CD14-positive monocyte (primary cell): ENCODE measurements at regions not wholly inside any gene's neighbourhood (a gene's known extent, or its start where the extent isn't known, plus 50 kb on each side); places are given as distances from the start of the nearest gene placed in this dataset.

Source experiments
- DNase-seq, 3 donors: peaks; one replicate each; pipeline ENCODE4 v3.0.0-alpha.2; 2011 to 2022
- H2AFZ ChIP-seq: 2 replicates; pipeline ENCODE4 v1.6.0; 2012; ENCODE audit warnings: mild to moderate bottlenecking, low read depth, low read length, inconsistent platforms; ENCODE audit not compliant: insufficient read depth, poor library complexity, severe bottlenecking
- H3K27ac ChIP-seq, 2 donors: 1 replicate in 1 of 2; 2 replicates in 1 of 2; pipeline ENCODE4 v1.5.1; 2012 to 2013; ENCODE audit warnings: low read length in 2 of 2, control low read depth in 1 of 2, inconsistent platforms in 1 of 2, low read depth in 1 of 2, mild to moderate bottlenecking in 1 of 2
- H3K27me3 ChIP-seq, 2 donors: one replicate each; pipeline versions ENCODE4 v1.6.0 to v1.6.1; 2011 to 2013; ENCODE audit warnings: low read length in 2 of 2; ENCODE audit not compliant: control insufficient read depth in 2 of 2, insufficient read depth in 2 of 2
- H3K36me3 ChIP-seq, 2 donors: replicated peaks in 1 of 2; 1 replicate in 1 of 2; 2 replicates in 1 of 2; pipeline versions ENCODE4 v1.5.1 to v1.6.1; 2012 to 2013; ENCODE audit warnings: low read length in 2 of 2, control low read depth in 1 of 2, inconsistent platforms in 1 of 2, mild to moderate bottlenecking in 1 of 2; ENCODE audit not compliant: insufficient read depth in 2 of 2, control insufficient read depth in 1 of 2
- H3K4me1 ChIP-seq, 2 donors: 1 replicate in 1 of 2; 2 replicates in 1 of 2; pipeline versions ENCODE4 v1.5.1 to v1.6.1; 2012 to 2013; ENCODE audit warnings: low read length in 2 of 2, control low read depth in 1 of 2, inconsistent platforms in 1 of 2, mild to moderate bottlenecking in 1 of 2, moderate library complexity in 1 of 2; ENCODE audit not compliant: insufficient read depth in 2 of 2, control insufficient read depth in 1 of 2
- H3K4me2 ChIP-seq: replicated peaks from 2 replicates; pipeline ENCODE3; 2012; ENCODE audit warnings: low read length, moderate library complexity, mild to moderate bottlenecking; ENCODE audit not compliant: poor library complexity, severe bottlenecking; ENCODE audit errors: extremely low read depth
- H3K4me3 ChIP-seq, 3 experiments: fragments of 200-600 bp in 1 of 3; sonication (generic) in 1 of 3; replicated peaks in 1 of 3; 1 replicate in 2 of 3; 2 replicates in 1 of 3; pipeline ENCODE4 v1.5.1; 2011 to 2013; ENCODE audit warnings: low read length in 3 of 3, mild to moderate bottlenecking in 3 of 3, control low read depth in 2 of 3, low read depth in 2 of 3, inconsistent platforms in 1 of 3, moderate library complexity in 1 of 3
- H3K79me2 ChIP-seq: 2 replicates; pipeline ENCODE4 v1.6.0; 2012; ENCODE audit warnings: mild to moderate bottlenecking, control low read depth, inconsistent platforms, low read length, moderate library complexity; ENCODE audit not compliant: insufficient read depth
- H3K9ac ChIP-seq: 2 replicates; pipeline ENCODE4 v1.6.0; 2017; ENCODE audit warnings: low read length, mild to moderate bottlenecking; ENCODE audit not compliant: insufficient read depth, poor library complexity, severe bottlenecking
- H3K9me3 ChIP-seq, 2 donors: replicated peaks in 1 of 2; 1 replicate in 1 of 2; 2 replicates in 1 of 2; pipeline versions ENCODE4 v1.5.1 to v1.6.1; 2012 to 2013; ENCODE audit warnings: low read length in 2 of 2, control low read depth in 1 of 2; ENCODE audit not compliant: control insufficient read depth in 1 of 2, insufficient read depth in 1 of 2
- H4K20me1 ChIP-seq: 2 replicates; pipeline ENCODE4 v1.6.0; 2012; ENCODE audit warnings: mild to moderate bottlenecking, low read length, control low read depth, moderate library complexity; ENCODE audit not compliant: insufficient read depth
- H3K27ac Mint-ChIP-seq, 7 donors: one replicate each; pipeline ENCODE4 v1.8.0; 2020; ENCODE audit warnings: mild to moderate bottlenecking in 7 of 7, mixed read lengths in 7 of 7, moderate library complexity in 6 of 7, inconsistent platforms in 2 of 7
- H3K27me3 Mint-ChIP-seq, 3 donors: one replicate each; pipeline ENCODE4 v1.8.0; 2021 to 2022; ENCODE audit warnings: low read depth in 3 of 3, mild to moderate bottlenecking in 3 of 3, mixed read lengths in 3 of 3, moderate library complexity in 3 of 3, inconsistent platforms in 1 of 3
- H3K36me3 Mint-ChIP-seq, 2 donors: one replicate each; pipeline ENCODE4 v1.8.0; 2020; ENCODE audit warnings: mixed read lengths in 2 of 2, inconsistent platforms in 1 of 2, mild to moderate bottlenecking in 1 of 2
- H3K4me1 Mint-ChIP-seq: one replicate; pipeline ENCODE4 v1.8.0; 2020; ENCODE audit warnings: mild to moderate bottlenecking, mixed read lengths
- H3K4me3 Mint-ChIP-seq, 2 donors: one replicate each; pipeline ENCODE4 v1.8.0; 2020; ENCODE audit warnings: mild to moderate bottlenecking in 2 of 2, mixed read lengths in 2 of 2, moderate library complexity in 1 of 2
- H3K9me3 Mint-ChIP-seq, 7 donors: one replicate each; pipeline ENCODE4 v1.8.0; 2020 to 2022; ENCODE audit warnings: mixed read lengths in 7 of 7, mild to moderate bottlenecking in 6 of 7, moderate library complexity in 6 of 7, inconsistent platforms in 2 of 7
- WGBS: methylation state at CpG from one replicate; pipeline ENCODE4 v1.1.5; 2013; ENCODE audit warnings: missing lambda C conversion rate; ENCODE audit not compliant: insufficient coverage; 5-methylcytosine and 5-hydroxymethylcytosine counted together
- intact Hi-C, 2 donors: fragments of 100-400 bp; cut with micrococcal nuclease; formaldehyde crosslinking; loops; one replicate each; pipeline versions ENCODE4 v1.15.0 to v1.15.1; 2023
- TF ChIP-seq, protein P1 (sequence below): fragments of 200-600 bp; IDR thresholded peaks from one replicate; pipeline ENCODE4 v1.8.0; 2022; ENCODE audit warnings: antibody characterized with exemption, mild to moderate bottlenecking

DNA sequence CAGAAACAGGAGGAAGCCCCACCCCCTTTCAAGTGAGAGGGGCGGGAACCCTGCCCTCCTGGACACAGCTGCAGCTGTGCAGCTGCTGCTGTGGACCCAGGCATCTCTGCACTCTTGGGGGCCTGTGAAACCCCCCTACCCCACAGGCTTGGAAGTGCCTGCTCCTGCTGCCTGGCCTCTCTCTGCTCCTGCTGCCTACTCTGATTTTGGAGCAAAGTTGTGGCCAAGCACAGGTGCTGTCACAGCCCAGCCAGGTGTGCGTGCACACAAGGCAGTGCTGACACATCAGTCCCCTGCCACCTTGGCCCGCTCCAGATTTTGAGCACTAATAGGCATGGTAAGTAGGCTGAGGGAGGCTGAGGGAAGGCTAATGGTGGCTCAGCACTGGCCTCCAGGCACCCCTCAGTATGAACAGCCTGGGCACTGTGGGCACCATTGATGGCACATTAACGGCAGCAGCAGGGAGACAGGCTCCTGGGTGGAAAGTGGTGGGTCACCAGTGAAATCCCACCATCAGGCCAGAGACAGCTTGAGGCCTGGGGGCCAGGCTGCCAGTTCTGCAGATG, 890.9 kb downstream of the GBE1 start:
- no peak overlapping the region for H3K4me3 ChIP-seq
- no peak for DNase-seq
- no peak overlapping the region for H3K27ac ChIP-seq
- no peaks in the 10 kb centered on the region for H3K36me3 ChIP-seq
- H3K9me3 Mint-ChIP-seq = peaks cover 0 to 45% (median 12%) of the 10 kb centered on the region in 7 donors
- H3K79me2 ChIP-seq = no peaks in the 10 kb centered on the region
- H3K9me3 ChIP-seq = peaks cover 19 to 21% of the 10 kb centered on the region in 2 donors
- TF ChIP-seq, protein P1, sequence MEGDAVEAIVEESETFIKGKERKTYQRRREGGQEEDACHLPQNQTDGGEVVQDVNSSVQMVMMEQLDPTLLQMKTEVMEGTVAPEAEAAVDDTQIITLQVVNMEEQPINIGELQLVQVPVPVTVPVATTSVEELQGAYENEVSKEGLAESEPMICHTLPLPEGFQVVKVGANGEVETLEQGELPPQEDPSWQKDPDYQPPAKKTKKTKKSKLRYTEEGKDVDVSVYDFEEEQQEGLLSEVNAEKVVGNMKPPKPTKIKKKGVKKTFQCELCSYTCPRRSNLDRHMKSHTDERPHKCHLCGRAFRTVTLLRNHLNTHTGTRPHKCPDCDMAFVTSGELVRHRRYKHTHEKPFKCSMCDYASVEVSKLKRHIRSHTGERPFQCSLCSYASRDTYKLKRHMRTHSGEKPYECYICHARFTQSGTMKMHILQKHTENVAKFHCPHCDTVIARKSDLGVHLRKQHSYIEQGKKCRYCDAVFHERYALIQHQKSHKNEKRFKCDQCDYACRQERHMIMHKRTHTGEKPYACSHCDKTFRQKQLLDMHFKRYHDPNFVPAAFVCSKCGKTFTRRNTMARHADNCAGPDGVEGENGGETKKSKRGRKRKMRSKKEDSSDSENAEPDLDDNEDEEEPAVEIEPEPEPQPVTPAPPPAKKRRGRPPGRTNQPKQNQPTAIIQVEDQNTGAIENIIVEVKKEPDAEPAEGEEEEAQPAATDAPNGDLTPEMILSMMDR = no peak
- H3K4me1 ChIP-seq = no peaks in the 10 kb centered on the region
- no peak overlapping the region for H3K9ac ChIP-seq
- WGBS = 80% methylated on average over 3 of the region's 4 CpGs
- peaks cover 0 to 3% (median 0%) of the 10 kb centered on the region in 3 donors for H3K27me3 Mint-ChIP-seq
- H2AFZ ChIP-seq = no peak overlapping the region
- H3K27ac Mint-ChIP-seq = no peak overlapping the region
- no peaks in the 10 kb centered on the region for H3K36me3 Mint-ChIP-seq
- H3K4me1 Mint-ChIP-seq = no peaks in the 10 kb centered on the region
- intact Hi-C loops = no loop called here
- no peaks in the 10 kb centered on the region for H3K27me3 ChIP-seq
- no peaks in the 10 kb centered on the region for H4K20me1 ChIP-seq
- H3K4me2 ChIP-seq = no peak overlapping the region
- no peak overlapping the region for H3K4me3 Mint-ChIP-seq

DNA sequence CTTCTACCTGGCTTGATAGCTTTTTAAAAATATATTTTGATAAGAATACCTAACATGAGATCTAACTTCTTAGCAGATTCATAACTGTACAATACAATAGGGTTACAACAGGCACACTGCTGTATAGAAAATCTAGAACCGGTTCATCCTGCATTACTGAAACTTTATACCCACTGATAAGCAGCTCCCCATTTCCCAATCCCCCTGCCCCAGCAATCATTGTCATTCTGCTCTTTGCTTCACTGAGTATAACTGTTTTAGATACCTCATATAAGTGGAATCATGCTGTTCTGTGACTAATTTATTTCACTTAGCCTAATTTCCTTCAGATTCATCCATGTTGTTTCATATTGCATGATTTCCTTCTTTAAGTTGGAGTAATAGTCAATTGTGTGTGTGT, 906.0 kb downstream of the GBE1 start:
- peaks cover 0 to 11% (median 2%) of the 10 kb centered on the region in 7 donors for H3K9me3 Mint-ChIP-seq
- H3K36me3 Mint-ChIP-seq = no peaks in the 10 kb centered on the region
- Histone ChIP-seq H3K4me2 (no peak overlapping the region), H3K9ac (no peak overlapping the region), H3K9me3 (peaks cover 10 to 12% of the 10 kb centered on the region in 2 donors), H3K36me3 (no peaks in the 10 kb centered on the region), H2AFZ (no peak overlapping the region), H3K4me3 (no peak overlapping the region), H3K27me3 (no peaks in the 10 kb centered on the region), H3K4me1 (no peaks in the 10 kb centered on the region), H4K20me1 (no peaks in the 10 kb centered on the region), H3K27ac (no peak overlapping the region), H3K79me2 (no peaks in the 10 kb centered on the region)
- TF ChIP-seq, protein P1 = no peak
- WGBS = 20% methylated on average over 1 of the region's 1 CpG
- H3K4me3 Mint-ChIP-seq = no peak overlapping the region
- no peak for DNase-seq
- H3K4me1 Mint-ChIP-seq = no peaks in the 10 kb centered on the region
- no peaks in the 10 kb centered on the region for H3K27me3 Mint-ChIP-seq
- no peak overlapping the region for H3K27ac Mint-ChIP-seq
- intact Hi-C loops = no loop called here
